ENCODE measurements at regions not wholly inside any gene's neighbourhood (a gene's known extent, or its start where the extent isn't known, plus 50 kb on each side); places are given as distances from the start of the nearest gene placed in this dataset.

DNA sequence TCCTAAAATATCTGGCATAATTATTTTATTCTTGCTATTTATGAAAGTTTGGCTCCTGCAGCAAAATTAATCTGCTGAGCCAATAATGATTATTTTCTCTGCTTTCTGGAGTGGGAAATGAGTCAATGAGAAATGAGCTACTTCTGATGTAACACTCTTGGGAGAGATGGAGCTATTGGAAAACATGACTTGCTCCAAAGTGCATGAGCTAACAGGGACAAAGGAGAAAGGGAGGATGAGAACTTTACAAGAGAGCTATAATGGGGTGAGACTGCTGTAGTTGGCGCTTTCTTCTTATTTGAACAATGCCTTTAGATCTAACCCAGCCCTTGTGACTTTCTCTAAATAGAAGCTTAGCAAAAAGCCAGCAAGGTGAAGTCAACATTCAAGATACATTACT is 615.1 kb downstream of the ANKRD50 start:
- TF ChIP-seq CTCF (IDR thresholded peaks at IDR 0.05) = no peak
- no peak for TF ChIP-seq ZFX (IDR thresholded peaks at IDR 0.05; ENCODE audit: borderline replicate concordance)

Measured in 22Rv1 (cell line).